RWPE2 (cell line): ENCODE measurements at regions not wholly inside any gene's neighbourhood (a gene's known extent, or its start where the extent isn't known, plus 50 kb on each side); places are given as distances from the start of the nearest gene placed in this dataset.

ENCODE experiments used
- ATAC-seq: fragments of 200-7000 bp; cut with Tn5 transposase; 3 replicates; pipeline ENCODE4 v1.9.1; 2021; ENCODE audit warnings: low read depth
- DNase-seq: peaks from one replicate; pipeline ENCODE4 v3.0.0-alpha.2; 2020; ENCODE audit warnings: low spot score
- H3K27ac ChIP-seq: fragments of 450-650 bp; 2 replicates; pipeline ENCODE4 v1.5.1; 2017; ENCODE audit warnings: mild to moderate bottlenecking; ENCODE audit not compliant: poor library complexity, severe bottlenecking
- H3K27me3 ChIP-seq: fragments of 250-450 bp; sonication (Bioruptor Pico); 2 replicates; pipeline ENCODE4 v1.5.1; 2021; ENCODE audit warnings: mild to moderate bottlenecking, moderate library complexity; ENCODE audit not compliant: insufficient read depth, poor library complexity, severe bottlenecking
- H3K36me3 ChIP-seq: fragments of 250-450 bp; sonication (Bioruptor Pico); 2 replicates; pipeline ENCODE4 v1.5.1; 2020; ENCODE audit warnings: low read depth, mild to moderate bottlenecking, moderate library complexity
- H3K4me1 ChIP-seq: fragments of 250-450 bp; sonication (Bioruptor Pico); 2 replicates; pipeline ENCODE4 v1.5.1; 2021; ENCODE audit warnings: mild to moderate bottlenecking, moderate library complexity; ENCODE audit not compliant: insufficient read depth, poor library complexity, severe bottlenecking
- H3K4me3 ChIP-seq: fragments of 250-450 bp; sonication (Bioruptor Pico); 2 replicates; pipeline ENCODE4 v1.5.1; 2021; ENCODE audit warnings: mild to moderate bottlenecking, moderate library complexity; ENCODE audit not compliant: severe bottlenecking
- H3K9me3 ChIP-seq: fragments of 250-450 bp; sonication (Bioruptor Pico); 2 replicates; pipeline ENCODE4 v1.5.1; 2021; ENCODE audit warnings: mild to moderate bottlenecking, moderate library complexity; ENCODE audit not compliant: severe bottlenecking
- TF ChIP-seq, protein P1 (sequence below): fragments of 450-650 bp; IDR thresholded peaks from one replicate; pipeline ENCODE4 v1.5.1; 2017; ENCODE audit warnings: mild to moderate bottlenecking, moderate library complexity; ENCODE audit not compliant: poor library complexity, severe bottlenecking

DNA sequence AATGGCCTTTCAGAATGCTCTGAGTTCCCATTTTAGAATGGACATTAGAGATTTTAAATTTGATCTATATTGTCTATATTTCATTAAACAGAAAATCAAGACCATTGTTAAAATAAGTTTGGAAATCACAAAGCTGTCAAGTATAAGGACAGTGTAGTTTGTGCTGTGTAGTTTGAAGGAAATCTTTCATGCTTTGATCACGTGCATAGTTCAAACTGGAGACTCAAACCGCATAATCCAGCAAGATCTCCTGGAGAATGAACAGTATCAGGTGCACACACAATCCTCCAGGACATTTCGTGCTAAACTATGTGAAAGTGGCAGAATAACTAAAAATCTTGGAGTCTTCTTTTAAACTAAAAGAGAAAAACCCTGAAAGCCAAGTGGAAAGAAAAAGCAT, 60.8 kb upstream of the TBXT start:
- DNase-seq (no peak), ATAC-seq (no peak)
- H3K36me3 ChIP-seq, result no peaks in the 10 kb centered on the region
- H3K4me1 ChIP-seq, result no peaks in the 10 kb centered on the region
- H3K9me3 ChIP-seq, result no peaks in the 10 kb centered on the region
- H3K4me3 ChIP-seq, result no peak overlapping the region
- TF ChIP-seq, protein P1, sequence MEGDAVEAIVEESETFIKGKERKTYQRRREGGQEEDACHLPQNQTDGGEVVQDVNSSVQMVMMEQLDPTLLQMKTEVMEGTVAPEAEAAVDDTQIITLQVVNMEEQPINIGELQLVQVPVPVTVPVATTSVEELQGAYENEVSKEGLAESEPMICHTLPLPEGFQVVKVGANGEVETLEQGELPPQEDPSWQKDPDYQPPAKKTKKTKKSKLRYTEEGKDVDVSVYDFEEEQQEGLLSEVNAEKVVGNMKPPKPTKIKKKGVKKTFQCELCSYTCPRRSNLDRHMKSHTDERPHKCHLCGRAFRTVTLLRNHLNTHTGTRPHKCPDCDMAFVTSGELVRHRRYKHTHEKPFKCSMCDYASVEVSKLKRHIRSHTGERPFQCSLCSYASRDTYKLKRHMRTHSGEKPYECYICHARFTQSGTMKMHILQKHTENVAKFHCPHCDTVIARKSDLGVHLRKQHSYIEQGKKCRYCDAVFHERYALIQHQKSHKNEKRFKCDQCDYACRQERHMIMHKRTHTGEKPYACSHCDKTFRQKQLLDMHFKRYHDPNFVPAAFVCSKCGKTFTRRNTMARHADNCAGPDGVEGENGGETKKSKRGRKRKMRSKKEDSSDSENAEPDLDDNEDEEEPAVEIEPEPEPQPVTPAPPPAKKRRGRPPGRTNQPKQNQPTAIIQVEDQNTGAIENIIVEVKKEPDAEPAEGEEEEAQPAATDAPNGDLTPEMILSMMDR, result no peak
- no peak overlapping the region for H3K27ac ChIP-seq
- peaks cover 27% of the 10 kb centered on the region for H3K27me3 ChIP-seq

DNA sequence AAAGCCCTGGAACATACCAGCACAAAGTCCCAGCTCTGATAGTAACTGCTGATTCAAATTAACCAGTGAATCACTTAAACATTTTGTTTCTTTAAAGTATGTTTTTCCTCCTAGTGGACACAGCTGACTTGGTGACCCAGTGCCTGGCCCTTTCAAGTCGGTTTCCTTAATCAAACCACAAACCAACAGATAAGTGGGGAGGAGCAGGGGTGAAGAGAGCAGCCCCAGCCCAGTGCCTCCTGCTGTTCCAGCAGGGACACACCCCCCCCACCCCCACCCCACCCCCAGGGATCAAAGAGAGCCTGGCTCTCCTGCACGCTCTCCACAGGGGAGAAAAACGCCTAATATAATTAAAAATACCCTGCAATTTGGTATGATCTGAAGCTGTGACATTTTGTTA, 55.4 kb upstream of the TBXT start:
- ATAC-seq (no peak), DNase-seq (no peak)
- H3K27me3 ChIP-seq, result peaks cover 8% of the 10 kb centered on the region
- H3K4me3 ChIP-seq, result no peak overlapping the region
- H3K4me1 ChIP-seq, result no peaks in the 10 kb centered on the region
- no peak overlapping the region for H3K27ac ChIP-seq
- no peaks in the 10 kb centered on the region for H3K9me3 ChIP-seq
- TF ChIP-seq, protein P1, result no peak
- no peaks in the 10 kb centered on the region for H3K36me3 ChIP-seq

DNA sequence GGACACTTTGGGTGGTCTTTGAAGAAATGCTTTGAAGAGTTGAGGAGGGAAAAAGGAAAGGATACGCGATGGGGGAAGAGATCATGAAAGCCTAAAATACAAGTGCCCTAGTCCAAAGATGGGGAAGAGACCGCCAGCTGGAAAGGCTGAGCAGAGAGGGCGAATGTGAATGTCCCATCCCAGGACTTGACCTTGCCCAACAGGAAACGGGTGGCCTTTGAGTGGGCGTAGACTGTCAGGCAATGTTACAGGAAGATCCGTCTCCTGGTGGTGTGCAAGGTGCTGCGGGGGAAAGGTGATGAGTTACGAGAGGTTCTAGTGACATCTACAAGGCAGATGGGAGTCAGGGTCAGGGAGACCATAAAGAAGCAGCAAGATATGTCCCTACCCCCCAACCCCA, 55.0 kb upstream of the TBXT start:
- Histone ChIP-seq H3K36me3 (no peaks in the 10 kb centered on the region), H3K4me1 (no peaks in the 10 kb centered on the region), H3K27me3 (peaks cover 4% of the 10 kb centered on the region), H3K27ac (no peak overlapping the region), H3K9me3 (no peaks in the 10 kb centered on the region), H3K4me3 (no peak overlapping the region)
- DNase-seq (no peak), ATAC-seq (no peak)
- TF ChIP-seq, protein P1, result no peak

DNA sequence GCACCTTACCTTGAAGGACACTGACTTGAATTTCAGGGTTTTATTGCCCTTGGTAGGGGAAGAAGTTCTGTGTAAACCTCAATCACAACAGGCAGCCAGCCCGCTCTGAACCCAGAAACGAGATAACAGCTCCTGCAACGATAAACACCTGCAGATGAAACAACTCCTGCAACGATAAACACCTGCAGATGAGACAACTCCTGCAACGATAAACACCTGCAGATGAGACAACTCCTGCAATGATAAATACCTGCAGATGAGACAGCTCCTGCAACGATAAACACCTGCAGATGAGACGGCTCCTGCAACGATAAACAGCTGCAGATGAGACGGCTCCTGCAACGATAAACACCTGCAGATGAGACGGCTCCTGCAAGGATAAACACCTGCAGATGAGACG, 54.0 kb upstream of the TBXT start:
- Histone ChIP-seq H3K27me3 (peaks cover 4% of the 10 kb centered on the region), H3K4me1 (no peaks in the 10 kb centered on the region), H3K36me3 (no peaks in the 10 kb centered on the region), H3K9me3 (no peaks in the 10 kb centered on the region), H3K4me3 (no peak overlapping the region), H3K27ac (no peak overlapping the region)
- DNase-seq (no peak), ATAC-seq (no peak)
- TF ChIP-seq, protein P1, result no peak

DNA sequence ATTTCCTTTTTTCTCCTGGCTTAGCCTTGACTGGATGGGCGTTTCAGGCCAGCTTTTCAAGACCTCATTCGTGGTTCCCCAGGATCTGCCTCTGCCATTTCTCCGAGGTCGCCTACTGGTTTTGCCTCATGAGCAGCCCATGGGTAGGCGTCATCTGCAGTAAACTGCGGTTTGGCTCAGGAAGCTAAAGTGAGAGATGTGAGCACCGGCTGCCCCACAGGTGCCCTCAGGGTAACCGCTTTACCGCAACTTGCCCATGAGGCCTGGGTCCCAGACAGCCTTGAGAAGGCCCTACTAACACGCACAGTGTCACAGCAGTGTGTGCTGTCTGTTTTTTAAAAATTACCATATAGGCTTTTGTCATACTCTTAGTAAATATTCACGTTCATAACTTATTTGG, 53.4 kb upstream of the TBXT start:
- peaks cover 6% of the 10 kb centered on the region for H3K27me3 ChIP-seq
- H3K9me3 ChIP-seq, result no peaks in the 10 kb centered on the region
- ATAC-seq, result no peak
- no peak for DNase-seq
- TF ChIP-seq, protein P1, result no peak
- H3K36me3 ChIP-seq, result no peaks in the 10 kb centered on the region
- no peaks in the 10 kb centered on the region for H3K4me1 ChIP-seq
- H3K27ac ChIP-seq, result no peak overlapping the region
- H3K4me3 ChIP-seq, result no peak overlapping the region
